Bronchial epithelial cell (primary cell): ENCODE measurements at regions not wholly inside any gene's neighbourhood (a gene's known extent, or its start where the extent isn't known, plus 50 kb on each side); places are given as distances from the start of the nearest gene placed in this dataset.

ENCODE experiments used
- DNase-seq: peaks from one replicate; pipeline ENCODE4 v3.0.0-alpha.2; 2010; ENCODE audit warnings: low read depth
- FAIRE-seq: peaks from 2 replicates; lab custom pipeline; 2011; peaks lifted over from hg19 to GRCh38; lab: Jason Lieb, UNC
- H3K27me3 ChIP-seq: 2 replicates; pipeline ENCODE4 v1.5.1; 2011; ENCODE audit warnings: low read length; ENCODE audit not compliant: control insufficient read depth, insufficient read depth
- H3K36me3 ChIP-seq: 2 replicates; pipeline ENCODE4 v1.5.1; 2011; ENCODE audit warnings: low read length; ENCODE audit not compliant: control insufficient read depth, insufficient read depth
- H3K4me3 ChIP-seq: 2 replicates; pipeline ENCODE4 v1.5.1; 2011; ENCODE audit warnings: mild to moderate bottlenecking, low read depth, low read length, control low read depth
- TF ChIP-seq, protein P1 (sequence below): IDR thresholded peaks from 2 replicates; pipeline ENCODE4 v1.5.1; 2011; ENCODE audit warnings: mild to moderate bottlenecking, moderate library complexity, low read length, control low read depth, inconsistent platforms; ENCODE audit not compliant: insufficient read depth, severe bottlenecking

DNA sequence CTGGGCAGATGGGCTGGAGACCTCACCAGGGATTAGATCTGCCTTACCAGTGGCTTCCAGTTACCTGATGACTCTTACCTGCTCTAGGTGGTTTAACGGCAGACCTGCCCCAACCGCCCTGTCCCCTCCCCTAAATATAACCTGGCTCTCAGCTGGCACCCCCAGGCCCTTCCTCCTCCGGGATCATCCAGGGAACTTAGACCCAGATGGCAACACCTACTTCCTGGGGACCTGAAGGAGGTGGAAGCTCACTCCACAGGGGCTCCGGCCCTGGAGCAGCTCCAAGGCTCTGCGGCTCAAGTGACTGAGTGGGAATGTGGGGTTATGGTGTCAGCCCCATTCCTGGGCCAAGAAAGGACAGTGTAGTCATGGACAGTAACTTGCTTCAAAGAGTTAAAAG lies 130.4 kb downstream of the OLFM1 start:
- Histone ChIP-seq H3K27me3 (no peaks in the 10 kb centered on the region), H3K4me3 (no peak overlapping the region), H3K36me3 (no peaks in the 10 kb centered on the region)
- TF ChIP-seq, protein P1, sequence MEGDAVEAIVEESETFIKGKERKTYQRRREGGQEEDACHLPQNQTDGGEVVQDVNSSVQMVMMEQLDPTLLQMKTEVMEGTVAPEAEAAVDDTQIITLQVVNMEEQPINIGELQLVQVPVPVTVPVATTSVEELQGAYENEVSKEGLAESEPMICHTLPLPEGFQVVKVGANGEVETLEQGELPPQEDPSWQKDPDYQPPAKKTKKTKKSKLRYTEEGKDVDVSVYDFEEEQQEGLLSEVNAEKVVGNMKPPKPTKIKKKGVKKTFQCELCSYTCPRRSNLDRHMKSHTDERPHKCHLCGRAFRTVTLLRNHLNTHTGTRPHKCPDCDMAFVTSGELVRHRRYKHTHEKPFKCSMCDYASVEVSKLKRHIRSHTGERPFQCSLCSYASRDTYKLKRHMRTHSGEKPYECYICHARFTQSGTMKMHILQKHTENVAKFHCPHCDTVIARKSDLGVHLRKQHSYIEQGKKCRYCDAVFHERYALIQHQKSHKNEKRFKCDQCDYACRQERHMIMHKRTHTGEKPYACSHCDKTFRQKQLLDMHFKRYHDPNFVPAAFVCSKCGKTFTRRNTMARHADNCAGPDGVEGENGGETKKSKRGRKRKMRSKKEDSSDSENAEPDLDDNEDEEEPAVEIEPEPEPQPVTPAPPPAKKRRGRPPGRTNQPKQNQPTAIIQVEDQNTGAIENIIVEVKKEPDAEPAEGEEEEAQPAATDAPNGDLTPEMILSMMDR: no peak
- no peak for FAIRE-seq
- DNase-seq: no peak

DNA sequence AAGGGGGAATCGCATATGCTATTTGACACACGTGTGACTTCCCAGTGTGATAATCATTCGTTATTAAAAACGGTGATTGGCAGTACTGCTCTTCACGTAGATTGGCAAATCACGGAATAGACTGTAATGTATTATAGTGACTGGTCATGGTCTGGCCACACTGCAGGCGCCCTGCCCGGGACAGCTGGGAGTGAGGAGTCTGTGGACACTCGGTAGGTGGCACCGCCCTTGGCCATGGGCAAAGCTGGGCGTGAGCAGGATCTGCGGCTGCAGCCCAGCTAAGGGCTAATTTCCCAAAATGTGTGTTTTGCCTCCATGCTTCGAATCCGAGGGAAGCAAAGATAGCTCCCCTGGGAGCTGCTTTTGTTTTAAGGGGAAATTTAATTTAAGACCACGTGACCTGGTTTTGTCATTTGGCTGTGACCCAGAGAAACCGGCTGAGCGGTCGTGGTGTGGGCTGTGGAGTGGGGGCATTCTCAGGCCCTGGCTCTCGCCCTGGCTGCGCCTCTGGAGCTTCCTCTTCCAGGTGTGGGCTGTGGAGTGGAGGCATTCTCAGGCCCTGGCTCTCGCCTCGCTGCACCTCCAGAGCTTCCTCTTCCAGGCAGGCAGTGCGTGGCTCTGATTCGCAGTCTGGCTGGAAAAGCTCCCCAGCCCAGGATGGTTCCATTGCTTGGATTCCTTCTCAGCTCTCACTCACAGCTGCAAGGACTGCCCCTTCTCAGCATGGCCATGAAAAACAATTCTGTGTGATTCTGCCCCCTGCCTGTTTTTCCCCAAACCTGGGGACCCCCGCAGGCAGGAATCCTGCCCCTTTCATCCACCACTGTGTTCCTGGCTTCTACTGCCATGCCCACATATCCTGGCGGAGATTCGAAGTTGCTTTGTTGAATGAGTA lies 131.1 kb downstream of the OLFM1 start:
- Histone ChIP-seq H3K36me3 (no peaks in the 10 kb centered on the region), H3K4me3 (no peak overlapping the region), H3K27me3 (no peaks in the 10 kb centered on the region)
- FAIRE-seq: no peak
- DNase-seq: no peak
- TF ChIP-seq, protein P1: no peak

DNA sequence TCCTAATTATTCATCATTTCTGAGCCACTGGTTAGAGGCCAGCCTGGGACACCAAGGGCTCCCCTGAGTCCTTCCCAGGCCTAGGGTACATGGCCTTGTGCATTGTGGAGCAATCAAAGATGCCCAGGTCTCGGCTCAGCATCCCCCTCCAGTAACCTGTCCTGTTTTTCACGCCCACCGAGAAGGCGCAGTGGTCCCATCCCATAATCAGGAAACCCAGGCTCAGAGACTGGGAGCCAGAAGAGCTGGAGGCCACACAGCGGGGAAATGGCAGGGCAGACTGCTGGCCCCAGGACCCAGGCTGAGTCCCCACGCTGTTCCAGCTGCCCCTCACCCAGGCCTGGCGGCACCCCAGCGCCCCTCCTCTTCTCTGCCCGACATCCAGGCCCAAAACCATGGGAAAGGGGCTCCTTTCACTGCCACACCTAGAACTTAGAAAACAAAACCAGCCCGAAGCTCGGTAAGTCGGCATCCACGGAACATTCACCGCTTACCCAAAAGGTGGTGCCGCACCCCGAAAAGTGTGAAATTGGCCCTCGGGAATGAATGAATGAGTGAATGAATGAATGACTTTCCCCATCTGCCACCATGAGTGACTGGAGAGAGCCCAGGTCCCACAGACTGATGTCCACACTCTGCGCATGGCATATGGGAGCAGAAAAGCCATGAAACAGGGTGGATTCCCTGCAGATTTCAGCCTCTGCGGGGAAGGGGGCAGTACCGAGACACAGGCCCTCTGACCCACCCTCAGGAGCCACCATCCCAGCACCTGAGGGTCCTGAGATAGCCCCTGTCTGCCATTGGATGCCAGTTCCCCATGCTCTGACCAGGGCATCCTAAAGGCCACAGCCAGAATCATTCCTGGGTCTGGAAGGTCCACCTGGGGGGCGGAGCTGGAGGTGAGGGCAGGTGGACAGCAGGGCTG lies 132.5 kb downstream of the OLFM1 start:
- Histone ChIP-seq H3K4me3 (no peak overlapping the region), H3K36me3 (no peaks in the 10 kb centered on the region), H3K27me3 (no peaks in the 10 kb centered on the region)
- DNase-seq: no peak
- TF ChIP-seq, protein P1: no peak
- FAIRE-seq: no peak

DNA sequence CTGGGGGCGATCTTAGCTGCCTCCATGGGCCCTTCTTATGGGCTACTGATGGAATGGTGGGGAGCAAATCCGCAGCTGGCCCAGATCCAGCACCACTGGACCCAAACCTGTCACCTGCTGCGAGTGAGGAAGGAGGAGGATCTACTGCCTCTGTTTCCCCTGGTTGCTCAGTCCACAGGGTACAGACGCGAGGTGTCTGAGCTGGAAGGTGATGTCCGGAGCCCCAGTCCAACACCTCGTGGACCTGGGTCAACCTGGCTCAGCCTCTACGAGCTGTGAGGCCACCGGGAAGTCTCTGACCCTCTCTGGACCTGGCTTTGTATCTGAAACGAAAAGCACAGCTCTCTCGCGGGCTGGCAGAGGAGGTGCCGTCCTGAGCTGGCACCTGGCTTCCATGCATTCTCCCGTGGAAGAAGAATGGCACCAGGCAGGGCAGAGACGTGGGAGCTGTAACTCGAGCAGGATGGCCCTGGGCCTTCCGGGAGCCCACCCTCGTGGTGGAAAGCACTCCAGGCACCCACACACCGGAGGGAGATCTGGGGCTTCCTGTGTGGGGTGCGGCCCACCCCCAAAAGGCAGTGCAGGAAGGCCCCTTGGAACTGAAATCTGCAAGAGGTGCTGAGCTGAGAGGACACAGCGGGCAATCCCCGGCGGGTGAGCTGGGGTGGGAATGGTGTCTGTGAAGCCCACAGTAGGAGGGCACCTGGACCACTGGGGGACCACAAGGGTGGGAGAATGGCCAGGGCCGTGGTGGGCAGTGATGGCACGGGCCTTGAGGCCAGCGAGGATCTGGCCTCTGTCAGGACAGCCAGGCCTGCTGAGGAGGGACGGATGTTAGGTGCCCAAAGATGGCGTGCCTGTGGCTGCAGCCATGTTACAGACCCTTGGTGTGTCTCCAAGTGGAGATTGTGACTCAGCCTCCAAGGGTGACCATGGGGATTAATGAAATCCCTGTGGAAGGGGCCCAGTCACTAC lies 133.4 kb downstream of the OLFM1 start:
- Histone ChIP-seq H3K4me3 (no peak overlapping the region), H3K36me3 (no peaks in the 10 kb centered on the region), H3K27me3 (no peaks in the 10 kb centered on the region)
- TF ChIP-seq, protein P1: no peak
- no peak for DNase-seq
- peak; percentile 85 for FAIRE-seq

DNA sequence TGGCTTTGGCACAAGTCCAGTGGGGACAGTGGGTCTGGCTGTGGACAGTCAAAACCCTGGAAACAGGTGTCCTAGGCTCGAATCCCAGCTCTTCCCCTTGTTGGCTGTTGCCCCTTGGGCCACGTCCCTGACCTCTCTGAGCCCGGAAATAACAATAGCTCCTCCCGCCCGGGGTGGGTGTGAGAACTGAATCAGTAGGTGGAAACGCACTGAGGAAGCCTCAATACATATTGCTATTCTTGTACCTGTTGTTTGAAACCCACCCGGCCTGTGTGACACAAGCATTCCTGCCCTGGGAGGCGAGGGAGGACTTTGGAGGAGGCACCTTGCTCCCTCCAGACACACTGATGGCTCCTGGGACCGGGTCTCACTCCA lies 134.1 kb downstream of the OLFM1 start:
- DNase-seq (no peak), FAIRE-seq (no peak)
- no peak overlapping the region for H3K4me3 ChIP-seq
- TF ChIP-seq, protein P1: no peak
- H3K27me3 ChIP-seq: no peaks in the 10 kb centered on the region
- no peaks in the 10 kb centered on the region for H3K36me3 ChIP-seq
